ENCODE measurements at regions not wholly inside any gene's neighbourhood (a gene's known extent, or its start where the extent isn't known, plus 50 kb on each side); places are given as distances from the start of the nearest gene placed in this dataset.
"Not testable (repeated sequence)": the region's sequence is repeated elsewhere in the genome, so short reads cannot be mapped to it uniquely, and the experiment has no call there.

DNA sequence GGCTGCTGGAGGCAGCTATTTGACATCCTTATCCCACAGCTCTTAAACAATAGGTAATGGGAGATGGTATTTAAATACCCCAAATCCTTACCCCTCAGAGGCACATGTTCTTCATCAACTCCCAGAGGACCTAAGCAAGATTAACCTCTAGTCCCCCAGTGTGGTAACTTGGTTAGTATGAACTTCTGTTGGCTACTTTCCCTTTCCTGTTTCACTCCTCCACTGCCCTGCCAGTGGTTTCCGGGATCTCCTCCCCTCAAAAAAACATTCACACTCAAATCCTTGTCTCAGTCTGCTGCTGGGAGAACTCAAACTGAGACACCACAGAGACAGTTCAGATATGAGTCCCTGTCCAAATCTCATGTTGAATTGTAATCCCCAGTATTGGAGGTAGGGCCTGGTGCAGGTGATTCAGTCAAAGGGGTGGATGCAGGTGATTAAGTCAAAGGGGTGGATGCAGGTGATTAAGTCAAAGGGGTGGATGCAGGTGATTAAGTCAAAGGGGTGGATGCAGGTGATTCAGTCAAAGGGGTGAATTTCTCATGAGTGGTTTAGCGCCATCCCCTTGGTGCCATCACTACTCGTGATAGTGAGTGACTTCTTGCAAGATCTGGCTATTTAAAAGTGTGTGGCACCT is 335.0 kb upstream of the CTNNB1 start:
- no peak for DNase-seq

DNA sequence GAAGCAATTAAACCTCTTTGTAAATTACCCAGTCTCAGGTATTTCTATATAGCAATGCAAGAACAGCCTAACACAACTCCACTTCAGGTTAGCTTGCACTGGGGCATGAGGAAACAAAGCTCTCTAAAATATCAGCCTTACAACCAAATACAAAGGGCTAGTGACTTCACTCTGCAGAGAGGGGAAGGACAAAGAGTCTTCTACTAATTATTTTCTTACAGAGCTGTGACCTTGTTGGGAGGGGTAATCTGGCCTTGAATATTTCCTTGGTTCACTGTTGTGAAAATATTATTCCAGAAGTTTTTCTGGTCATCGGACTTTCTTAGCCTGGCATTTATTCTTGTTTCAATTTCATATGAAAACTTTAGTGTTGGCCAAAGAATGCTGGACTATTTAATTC is 334.4 kb upstream of the CTNNB1 start:
- no peak for DNase-seq

DNA sequence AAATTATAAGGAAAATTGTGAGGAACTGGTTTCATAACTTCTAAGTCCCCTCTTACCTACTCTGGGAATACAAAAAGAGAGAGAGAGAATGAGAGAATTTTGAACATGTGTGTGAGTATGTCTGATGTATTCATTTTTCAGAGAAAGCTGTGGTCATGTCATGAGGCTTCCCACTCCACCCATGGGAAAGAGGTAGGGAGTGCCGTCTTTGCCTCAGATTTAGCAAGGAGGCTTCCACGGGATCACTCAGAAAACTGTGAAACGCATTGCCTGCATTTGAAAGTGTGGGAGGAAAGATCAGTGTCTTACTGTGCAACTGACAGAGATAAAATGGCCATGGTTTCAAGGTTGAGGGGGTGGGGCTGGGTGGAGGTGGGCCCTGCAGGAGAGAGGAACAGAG is 331.5 kb upstream of the CTNNB1 start:
- no peak for DNase-seq

DNA sequence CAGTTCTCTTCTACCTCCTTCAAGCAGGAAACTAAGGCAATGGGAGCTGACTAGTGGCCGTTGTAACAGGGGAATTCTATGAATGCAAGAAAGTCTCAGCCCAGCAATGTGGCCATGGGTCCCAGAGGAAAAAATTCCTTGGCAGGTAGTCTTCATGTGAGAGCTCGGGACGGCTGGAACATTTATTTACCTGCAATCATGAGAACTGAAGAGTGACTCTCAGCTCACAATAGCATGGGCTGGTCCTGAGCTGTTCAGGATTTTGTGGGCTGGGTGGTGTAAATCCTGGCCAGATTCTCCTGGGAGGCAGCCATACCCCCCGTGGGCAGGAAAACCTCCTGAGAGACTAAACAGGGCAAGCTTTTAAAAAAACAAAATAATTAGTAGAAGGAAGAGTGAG is 330.3 kb upstream of the CTNNB1 start:
- no peak for DNase-seq

DNA sequence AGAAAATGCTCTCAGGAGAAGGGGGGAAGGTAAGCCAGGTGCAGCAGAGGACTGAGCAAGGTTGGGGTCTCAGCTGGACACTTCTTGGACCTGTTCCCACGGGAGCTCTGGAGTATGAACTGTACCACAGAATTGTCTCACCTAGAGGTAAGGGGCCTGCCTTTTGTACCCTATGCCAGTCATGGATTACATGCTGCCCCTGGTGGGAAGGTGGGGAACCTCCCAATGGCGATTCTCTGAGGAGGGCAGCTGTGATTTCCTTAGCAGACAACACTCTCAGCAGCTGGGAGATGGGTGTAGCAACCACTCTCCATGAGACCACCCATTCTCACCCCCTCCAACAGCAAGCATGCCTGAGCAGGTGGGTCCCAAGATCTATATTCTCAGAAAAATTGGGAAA is 329.4 kb upstream of the CTNNB1 start:
- DNase-seq = no peak

DNA sequence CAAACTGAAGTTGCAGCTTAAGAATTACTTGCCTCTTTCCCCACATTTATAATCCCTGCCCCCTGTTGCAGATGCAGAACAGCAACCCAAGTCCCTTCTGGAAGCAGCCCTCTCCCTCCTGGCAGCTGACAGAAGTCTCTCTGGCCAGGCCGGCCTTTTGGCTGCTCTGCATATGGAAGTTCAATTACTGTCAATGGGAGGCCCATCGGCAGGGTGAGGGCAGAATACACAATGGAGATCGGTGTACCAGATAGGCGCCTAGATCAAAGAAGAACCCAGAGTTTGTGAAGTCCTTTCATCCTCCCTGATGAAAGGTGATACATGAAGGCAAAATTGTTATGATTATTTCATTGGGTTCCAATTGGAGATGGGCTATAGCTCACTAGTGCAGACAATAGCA is 327.9 kb upstream of the CTNNB1 start:
- no peak for DNase-seq

DNA sequence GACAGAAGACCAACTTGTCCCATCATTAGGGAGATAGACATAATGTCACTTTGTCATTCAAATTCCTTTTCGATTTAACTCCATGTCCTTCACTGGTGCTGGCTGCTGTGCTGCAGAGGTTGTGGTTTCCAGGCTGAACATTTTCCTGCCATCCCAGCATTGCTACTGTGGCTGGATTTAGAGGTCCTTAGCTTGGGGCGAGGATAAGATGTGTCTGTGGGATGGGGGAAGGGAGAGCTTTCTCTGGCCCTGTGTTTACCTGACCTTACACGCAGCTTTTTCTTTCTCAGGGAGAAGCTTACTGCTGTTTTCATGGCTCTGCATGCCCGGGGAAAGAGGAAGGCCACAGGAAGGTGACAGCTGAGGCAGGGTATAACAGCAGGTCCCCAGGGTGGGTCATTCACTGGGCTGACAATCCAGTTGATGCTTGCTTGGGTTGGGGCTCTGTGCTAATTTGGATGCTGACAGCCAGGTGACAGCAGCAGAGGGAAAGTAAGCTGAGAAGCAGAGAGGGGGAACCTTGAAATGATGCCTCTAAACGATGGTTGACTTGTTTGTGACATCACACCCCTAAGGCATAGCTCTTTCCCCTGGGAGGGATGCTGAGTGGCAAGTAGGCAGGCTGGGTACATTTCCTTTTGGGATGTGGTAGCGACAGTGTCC is 326.9 kb upstream of the CTNNB1 start:
- no peak for DNase-seq

DNA sequence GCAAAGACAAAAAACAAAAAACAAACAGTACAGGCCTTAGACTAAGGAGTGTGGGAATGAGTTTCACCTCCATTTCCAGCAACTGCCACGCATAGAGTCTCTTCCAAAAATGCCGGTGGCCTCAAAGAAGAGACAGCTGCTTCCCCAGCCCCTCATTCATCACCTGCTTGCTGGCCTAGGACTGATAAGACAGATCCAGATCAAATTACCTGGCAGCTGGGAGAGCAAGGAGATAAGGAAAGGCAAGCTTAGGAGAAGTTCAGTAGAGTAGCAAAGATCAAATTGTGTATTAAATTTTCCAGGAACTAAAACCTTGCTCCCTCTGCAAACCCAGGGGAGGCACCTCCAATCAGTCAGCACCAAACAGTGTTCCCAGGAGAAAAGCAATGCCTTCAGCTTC is 325.8 kb upstream of the CTNNB1 start:
- no peak for DNase-seq

DNA sequence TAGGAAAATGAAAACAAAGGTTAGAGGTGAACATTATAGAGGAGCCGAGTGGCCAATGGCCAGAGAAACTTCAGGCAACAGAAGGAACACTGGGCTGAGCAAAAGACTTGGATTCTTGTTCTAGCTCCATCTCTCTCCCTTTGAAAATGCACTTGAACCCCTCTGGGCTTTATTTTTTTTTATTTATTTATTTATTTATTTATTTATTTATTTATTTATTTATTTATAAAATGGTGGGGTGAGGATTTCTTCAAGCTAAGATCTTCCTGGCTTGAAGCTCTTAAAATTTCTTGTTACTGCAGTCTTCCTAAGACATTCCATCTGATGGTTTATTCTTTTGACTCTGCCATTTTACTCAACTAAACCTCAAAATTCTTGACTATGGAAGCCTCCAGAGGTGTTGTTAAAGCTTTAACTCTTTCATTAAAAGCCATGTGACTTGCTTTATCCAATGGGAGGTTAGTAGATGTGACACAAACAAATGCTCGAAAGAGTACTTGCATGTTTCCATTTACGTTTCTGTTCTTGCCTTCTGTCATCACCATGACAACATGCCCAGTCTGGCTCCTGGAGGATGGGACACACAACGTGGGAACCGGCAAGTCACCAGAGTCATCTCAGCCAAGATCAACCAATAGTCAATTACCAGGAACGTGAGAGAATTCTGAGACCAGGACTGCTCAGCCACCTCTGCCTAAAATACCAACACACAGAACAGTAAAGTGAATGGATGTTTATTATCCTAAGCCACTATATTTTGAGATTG is 325.2 kb upstream of the CTNNB1 start:
- no peak for DNase-seq

DNA sequence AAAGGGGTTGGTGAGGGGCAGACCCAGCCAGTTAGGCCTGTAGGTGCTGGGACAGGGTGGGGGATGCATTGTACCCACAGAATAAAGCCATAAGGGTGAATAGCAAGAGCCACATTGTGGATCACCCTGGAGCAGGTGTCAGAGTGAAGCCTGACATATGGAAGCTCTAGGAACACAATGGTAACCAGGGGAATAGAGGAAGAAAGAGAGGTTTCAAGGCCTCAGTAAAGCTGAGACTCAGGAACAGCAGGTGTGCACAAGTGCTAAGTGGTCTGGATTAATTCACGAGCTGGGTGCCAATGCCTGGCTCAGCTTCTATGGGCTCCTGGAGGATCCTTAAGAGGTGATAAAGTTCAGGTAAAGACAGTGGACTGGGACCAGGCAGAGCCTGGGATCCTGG is 323.7 kb upstream of the CTNNB1 start:
- DNase-seq = no peak

DNA sequence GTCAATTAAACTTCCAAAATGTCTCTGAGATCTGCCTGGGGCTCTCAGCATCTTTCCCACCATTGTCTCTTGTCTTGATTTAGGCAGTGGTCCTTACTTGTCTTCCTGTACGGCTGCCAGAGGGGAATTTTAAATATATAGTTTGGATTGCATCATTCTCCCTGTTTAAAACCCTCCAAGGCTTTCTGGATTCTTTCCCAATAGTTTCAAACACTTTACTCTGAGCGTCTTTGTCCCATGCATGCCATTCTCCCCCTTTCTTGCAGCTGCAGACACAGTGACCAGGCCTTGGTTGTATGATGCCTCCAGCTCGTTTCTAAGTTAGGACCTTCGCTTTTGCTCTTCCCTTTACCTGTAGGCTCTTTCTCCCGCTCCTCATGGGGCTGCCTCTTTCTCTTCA is 323.3 kb upstream of the CTNNB1 start:
- no peak for DNase-seq

DNA sequence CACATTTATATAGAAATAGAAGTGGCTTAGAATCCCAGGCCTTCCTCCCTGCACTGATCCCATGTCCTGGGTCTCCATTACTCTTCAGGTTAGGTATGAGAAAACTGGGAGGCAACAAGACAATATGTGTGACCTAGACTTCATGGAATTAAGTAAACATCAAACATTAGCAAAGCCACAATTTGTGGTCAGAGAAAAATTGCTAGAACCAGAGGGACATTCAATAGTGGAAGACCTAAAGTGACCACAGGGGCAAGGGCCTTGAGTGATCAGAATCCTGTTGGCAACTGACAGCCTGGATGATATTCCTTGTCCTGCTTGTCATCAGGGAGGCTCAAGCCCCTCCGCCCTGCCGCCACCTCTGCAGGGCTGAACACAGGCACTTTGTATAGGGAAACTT is 322.8 kb upstream of the CTNNB1 start:
- DNase-seq = no peak

DNA sequence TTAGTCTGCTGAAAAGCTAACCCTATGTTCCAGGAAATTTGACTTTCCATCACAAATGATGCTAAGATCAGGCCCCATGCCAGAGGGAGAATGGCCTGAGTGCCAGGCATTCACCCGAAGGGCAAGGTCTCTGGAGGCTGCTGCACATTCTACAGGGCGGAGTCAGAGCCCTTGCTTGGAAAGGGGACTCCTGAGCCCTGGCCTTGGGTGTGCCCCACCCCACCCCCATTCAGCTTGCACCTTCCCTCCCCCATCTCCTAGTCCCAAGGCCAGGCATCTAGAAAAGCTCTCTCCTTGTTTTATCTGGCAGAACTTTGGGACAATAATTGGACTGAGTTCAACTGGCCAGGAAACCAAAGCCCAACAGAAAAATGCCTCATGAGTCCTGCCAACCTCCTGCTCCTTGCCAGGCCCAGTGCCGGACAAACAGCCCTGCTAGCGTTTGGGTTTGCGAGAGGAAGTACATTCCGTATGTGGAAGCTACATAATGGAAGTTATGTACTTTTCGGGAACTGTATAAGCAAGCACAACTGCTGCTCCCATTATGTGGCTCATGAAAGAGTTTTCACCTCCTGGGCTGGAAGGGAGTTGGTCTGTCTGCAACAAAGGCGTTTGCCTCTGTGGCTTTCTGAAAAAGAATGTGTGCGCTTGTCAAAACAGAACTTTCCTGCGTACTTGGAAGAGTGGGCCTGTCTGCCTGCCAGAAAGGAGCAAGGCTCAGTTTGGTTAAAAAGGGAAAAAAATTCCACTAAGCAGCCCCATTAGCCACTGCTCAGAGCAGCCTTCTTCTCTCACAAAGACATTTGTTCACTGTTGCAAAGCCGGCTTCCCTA is 321.5 kb upstream of the CTNNB1 start:
- no peak for DNase-seq

DNA sequence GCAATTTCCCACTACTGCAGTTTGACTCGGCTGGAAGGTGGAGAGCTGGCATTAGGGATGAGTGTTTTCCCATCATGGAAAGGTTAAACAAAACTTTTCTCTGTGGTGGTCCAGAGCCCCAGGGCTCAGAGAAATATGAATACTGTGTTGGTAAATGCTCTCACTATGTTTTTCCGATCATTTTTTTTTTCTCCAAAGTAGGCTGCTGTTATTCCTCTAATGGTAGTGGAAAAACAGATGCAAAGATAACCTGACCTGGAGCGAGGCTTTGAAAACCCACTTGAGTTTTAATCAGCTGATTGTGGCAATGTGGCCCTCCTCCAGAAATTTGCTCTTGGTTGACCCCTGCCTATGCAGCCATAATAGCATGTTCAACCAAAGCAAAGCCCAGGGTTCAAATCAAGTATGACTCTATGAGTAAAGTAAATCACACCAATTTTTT is 320.8 kb upstream of the CTNNB1 start:
- DNase-seq = no peak

DNA sequence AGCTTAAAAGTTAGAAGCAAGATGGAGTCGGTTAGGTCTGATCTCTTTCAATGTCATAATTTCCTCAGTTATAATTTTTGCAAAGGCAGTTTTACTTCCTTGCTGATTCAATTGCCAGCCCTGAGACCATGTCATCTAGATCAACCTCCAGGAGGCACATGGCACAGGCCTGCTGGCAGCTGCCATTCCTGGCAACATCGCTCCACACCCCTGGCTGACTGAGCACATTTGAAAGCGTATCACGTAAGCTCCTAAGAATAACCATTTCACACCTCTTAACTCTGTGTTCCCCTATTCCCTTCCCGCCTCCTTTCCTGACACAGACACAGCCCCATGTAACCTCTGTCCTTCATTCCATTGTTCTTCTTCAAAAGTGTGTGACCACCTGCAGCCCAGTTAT is 313.9 kb upstream of the CTNNB1 start:
- DNase-seq = no peak

DNA sequence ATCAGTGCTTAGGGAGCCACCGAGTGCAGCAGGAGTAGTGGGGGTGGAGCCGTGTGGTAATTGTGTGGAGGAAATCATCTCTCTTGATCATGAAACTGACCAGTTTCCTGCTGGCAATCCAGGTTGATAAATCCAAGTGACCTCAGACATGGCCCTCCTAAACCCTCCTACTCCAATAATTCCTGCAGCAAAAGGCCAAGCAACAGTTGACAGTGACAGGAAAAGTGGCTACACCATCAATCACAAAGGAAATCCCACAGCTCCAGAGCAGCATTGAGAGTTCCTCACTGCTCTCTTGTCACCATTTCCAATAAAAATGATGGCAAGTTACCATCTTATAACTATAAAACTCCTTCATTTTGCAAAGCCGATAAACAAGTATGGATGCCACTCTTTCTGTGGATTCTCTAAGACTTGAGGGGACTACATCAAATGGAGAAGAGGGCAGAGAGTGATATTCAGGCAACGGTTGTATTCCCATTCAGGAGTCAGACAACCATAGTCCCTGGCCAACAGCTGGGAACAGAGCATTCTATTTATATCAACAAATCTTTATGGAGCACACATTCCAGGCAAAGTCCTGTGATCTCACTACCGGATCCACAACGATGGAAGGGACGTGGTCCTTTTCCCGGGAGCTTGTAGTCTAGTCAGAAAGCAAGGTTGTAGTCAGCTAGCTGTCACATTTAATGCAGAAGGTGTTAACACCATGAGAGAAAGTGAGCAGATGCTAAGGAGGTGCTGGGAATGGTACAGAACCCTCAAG is 312.5 kb upstream of the CTNNB1 start:
- no peak for DNase-seq

DNA sequence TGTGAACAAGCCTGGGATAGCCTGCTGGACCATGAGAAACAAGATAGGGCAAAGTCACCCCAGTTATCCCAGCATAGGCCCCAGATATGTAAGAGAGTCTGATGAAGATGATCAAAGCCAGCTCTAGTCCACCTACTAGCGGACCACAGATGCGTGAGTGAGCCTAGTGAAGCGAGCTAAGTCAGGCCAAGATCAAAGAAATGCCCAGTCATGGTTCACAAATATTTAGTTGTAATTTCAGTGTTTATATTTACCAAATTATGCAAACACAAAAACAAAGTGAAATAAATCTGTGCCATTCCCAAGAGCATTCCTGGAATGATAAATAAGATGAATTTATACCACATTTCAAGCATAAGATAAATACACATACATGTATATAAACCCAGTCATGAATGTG is 308.1 kb upstream of the CTNNB1 start:
- DNase-seq = no peak

DNA sequence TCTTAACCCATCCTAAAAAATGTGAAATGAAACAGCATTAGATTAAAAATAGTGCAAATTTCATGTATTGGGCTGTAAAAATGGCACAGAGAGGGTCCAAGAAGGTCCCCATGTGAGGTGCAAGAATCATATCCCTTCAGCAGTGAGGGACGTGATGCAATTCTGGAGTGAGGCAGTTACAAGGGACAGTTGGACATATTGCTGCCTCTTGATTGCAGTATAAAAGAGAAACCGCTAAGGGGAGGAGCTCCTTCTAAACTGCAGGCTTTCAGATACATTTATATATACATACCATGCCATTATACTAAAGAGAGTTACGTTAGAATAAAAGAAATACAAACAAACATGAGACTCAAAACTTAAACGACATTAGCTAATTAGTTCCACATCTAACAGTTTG is 304.2 kb upstream of the CTNNB1 start:
- DNase-seq = no peak

DNA sequence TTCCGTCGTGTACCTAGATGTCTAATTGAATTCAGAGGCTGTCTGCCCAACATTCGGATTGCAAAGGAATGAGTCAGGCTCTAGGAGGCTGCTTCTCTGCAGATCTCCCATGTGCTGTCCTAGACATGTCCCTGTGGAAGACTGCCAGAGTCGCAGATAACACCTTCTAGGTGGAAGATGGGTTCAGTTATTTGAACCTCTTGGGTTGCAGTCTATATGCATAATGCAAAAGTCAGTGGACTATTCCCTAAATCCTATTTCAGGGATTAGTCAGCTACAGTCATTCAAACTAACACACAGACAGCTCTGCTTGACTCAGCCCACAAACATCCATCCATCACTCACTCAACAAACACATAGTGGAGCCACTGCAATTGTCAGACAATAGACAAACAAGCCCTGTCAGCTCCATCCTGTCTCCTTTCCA is 300.0 kb upstream of the CTNNB1 start:
- DNase-seq = no peak

DNA sequence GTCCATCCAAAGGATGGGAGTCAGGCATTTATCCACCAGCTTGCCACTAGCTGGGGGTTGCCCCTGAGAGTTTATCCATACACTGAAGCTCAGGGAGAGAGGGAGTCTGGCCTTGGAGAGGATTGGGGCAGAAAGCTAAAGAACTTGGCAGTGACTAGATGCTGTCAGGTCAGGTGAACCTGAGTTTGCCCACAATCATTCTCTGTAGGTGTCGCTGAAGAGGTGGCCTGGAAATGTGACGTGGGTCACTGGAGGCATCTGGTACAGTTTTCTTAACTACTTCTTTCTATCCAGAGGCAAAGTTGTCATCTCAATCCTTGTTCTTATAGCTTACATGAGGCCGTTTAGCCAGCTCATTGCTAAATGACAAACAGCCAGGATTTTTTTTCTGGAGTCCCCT is 298.0 kb upstream of the CTNNB1 start:
- DNase-seq = no peak

DNA sequence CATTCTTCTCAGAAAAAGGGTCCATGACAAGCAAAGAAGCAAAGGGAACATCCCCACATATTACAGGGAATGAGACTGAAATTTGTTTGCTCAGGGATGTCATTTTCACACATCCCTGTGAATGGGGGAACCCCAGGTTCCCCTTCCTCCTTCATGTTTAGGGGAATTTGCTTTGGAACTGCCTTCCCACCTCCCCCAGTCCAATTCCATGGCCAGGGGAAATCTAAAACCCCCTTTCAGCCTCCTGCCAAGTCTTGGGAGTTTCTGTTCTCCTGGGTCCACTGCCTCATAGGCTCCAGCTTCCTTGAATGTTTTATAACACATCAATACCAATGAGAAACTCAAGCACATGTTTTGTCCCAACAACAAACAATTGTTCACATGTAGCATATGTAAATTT is 297.5 kb upstream of the CTNNB1 start:
- DNase-seq = no peak

DNA sequence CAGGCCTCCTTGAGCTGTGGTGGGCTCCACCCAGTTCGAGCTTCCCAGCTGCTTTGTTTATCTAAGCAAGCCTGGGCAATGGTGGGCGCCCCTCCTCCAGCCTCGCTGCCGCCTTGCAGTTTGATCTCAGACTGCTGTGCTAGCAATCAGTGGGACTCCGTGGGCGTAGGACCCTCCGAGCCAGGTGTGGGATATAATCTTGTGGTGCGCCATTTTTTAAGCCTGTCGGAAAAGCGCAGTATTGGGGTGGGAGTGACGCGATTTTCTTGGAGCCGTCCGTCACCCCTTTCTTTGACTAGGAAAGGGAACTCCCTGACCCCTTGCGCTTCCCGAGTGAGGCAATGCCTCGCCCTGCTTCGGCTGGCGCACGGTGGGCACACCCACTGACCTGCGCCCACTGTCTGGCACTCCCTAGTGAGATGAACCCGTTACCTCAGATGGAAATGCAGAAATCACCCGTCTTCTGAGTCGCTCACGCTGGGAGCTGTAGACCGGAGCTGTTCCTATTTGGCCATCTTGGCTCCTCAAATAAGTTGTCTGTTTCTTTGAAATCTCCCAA is 291.3 kb upstream of the CTNNB1 start:
- DNase-seq = not testable (repeated sequence)
